Skin epidermis (tissue), 12 donors: ENCODE measurements at regions not wholly inside any gene's neighbourhood (a gene's known extent, or its start where the extent isn't known, plus 50 kb on each side); places are given as distances from the start of the nearest gene placed in this dataset.
"Not testable (repeated sequence)": the region's sequence is repeated elsewhere in the genome, so short reads cannot be mapped to it uniquely, and the experiment has no call there.

Experiments used
- H3K27ac ChIP-seq, 21 experiments: fragments of 200-600 bp; sonication (generic) in 11 of 21; one replicate each; pipeline ENCODE4 v1.5.0; 2020; ENCODE audit warnings: mild to moderate bottlenecking in 3 of 21, inconsistent platforms in 2 of 21, moderate library complexity in 2 of 21
- H3K4me3 ChIP-seq, 7 experiments: fragments of 200-600 bp; sonication (generic) in 2 of 7; one replicate each; pipeline ENCODE4 v1.5.0; 2020; ENCODE audit warnings: inconsistent platforms in 2 of 7, mild to moderate bottlenecking in 2 of 7, moderate library complexity in 1 of 7

DNA sequence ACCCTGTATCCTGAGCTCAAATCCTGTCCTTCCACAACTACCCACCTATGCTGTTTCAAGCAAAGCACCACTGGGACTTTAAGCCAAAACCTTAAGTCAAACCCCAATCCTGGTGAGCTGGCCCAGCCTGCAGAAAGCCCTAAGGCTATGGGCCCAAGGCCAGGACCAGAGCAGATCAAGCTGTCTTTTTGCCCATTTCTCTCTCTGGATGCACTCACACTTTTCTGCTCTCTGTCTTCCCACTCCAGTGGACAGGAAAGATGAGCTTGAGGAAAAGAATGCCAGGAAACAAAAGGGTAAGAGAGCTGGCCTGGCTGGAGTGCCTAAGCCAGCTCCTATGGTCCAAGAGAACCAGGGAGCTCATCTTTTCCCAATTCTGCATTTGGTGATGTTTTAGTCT lies 284.3 kb upstream of the ISX start:
- no peak overlapping the region for H3K27ac ChIP-seq
- no peak overlapping the region for H3K4me3 ChIP-seq

DNA sequence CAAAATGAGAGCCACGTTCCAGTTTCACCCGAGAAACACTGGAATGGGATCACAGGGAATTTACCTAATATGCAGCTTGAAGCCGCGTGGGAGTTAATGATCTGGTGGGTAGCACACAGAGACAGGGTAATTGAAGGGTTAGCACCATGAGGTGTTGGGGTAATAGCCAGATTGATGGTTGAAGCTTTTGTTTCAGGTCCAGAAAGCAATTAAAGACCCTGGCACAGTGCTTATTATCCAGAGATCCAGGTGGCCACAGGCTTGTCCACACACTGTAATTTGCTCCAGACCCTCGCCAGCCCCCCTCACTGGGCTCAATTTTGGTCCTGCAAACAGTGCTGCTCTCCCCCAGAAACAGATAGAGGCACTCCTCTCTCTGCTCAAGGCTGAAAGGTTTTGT lies 282.5 kb upstream of the ISX start:
- H3K4me3 ChIP-seq: no peak overlapping the region
- no peak overlapping the region for H3K27ac ChIP-seq

DNA sequence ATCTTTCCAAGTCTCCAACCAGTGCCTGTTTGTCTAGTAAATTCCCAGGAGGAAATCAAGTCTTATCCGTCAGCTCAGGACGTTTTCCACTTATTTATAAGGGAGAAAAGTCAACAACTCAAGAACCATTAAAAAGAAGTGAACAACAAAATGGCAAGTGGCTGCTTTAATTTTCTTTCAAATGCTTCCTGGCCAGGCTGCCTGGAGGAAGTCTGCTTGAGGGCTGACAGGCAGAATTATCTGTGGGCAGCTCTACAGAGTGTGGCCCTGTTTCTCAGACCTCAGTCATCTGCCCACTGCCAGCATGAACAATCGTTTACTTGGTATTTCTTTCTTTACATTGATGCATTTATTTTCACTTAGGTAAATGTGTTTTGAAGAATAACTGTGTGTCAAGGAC lies 281.9 kb upstream of the ISX start:
- H3K27ac ChIP-seq: no peak overlapping the region
- H3K4me3 ChIP-seq: no peak overlapping the region

DNA sequence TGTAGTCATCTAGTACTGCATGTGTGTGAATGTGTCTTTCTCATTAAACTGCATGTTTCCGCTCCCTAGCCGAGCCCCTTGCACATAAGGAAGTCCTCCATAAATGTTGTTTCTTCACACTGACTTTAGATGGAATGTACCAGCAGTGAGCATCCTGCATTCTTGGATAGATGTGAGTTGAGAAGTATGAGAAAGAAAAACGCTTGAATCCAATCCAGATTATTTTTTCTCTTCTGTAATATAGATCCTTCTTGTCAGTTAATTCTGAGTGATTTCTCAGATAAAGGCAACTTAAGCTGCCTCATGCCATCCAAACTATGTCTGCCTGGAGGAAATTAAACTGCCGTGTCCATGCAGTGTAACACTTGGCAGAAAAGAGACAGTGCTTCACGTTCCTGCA lies 268.1 kb upstream of the ISX start:
- no peak overlapping the region for H3K27ac ChIP-seq
- no peak overlapping the region for H3K4me3 ChIP-seq

DNA sequence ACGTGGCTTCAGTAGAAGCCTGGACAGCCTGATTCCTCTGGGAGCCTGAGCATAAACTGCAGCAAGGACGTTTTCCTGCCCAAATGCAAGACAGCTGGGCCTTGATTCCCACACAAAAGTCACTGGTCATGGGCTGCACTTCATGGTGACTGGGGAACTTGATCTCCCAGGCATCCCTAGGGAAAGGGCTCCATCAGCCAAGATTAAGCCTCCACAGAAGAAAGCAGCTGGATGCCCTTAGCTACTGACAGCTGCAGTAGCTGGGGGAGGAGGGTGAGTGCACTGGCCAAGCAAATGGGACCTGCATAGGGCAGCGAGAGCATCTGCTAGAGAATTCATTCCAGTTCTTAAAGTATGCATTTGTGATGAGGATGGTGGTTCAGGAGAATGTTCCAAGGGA lies 267.4 kb upstream of the ISX start:
- Histone ChIP-seq H3K4me3 (no peak overlapping the region), H3K27ac (no peak overlapping the region)

DNA sequence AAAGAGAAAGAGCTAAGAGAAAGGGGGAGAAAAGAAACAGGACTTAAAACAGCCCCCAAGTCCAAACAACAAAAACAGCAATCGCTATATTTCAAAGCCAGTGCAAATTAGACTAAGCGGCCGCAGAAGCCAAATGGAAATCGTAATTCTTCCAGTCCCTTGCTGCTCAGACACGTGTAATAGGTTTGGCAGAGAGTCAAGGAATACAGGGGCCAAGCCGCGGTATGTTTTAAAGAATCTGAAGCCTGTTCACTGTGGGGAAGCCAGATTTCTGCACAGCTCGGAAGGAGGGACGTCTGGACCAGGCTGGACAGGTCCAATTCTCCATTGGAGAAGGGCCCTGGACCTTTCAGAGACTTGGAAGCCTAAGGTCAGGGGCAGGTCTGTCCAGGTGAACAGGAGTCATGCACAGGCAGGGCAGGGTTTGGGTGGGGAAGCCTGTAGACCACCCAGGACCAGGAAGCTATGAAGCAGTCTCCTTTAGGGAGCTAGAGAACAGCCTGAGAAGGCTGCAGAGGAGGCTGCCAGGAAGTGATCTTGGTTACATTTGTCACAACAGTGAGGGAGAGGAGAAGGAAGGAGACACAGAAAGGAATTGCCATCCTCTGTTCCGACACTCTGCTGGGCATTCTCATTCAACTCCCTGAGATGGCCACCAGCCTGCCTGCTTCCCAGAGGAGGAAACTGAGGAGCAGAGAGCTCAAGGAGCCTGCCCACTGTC lies 265.5 kb upstream of the ISX start:
- no peak overlapping the region for H3K4me3 ChIP-seq

DNA sequence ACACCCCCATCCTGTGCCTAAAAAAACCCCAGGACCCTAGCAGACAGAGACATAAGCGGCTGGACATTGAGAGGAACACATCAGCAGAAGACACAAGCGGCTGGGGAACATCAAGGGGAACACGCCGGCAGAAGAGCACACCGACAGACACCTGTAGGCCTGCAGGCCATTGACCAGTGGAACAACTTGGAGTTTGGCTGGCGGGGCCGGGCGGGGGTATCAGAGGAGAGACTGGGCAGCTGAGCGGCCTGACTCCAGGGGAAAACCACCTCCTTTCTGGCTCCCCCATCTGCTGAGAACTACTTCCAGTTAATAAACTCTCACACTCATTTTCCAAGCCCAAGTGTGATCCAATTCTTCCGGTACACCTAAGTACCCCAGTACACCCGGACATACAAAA lies 264.7 kb upstream of the ISX start:
- Histone ChIP-seq H3K27ac (no peak overlapping the region), H3K4me3 (no peak overlapping the region)

More for the DNA sequence above, 265.5 kb upstream of the ISX start:
- no peak overlapping the region for H3K27ac ChIP-seq

DNA sequence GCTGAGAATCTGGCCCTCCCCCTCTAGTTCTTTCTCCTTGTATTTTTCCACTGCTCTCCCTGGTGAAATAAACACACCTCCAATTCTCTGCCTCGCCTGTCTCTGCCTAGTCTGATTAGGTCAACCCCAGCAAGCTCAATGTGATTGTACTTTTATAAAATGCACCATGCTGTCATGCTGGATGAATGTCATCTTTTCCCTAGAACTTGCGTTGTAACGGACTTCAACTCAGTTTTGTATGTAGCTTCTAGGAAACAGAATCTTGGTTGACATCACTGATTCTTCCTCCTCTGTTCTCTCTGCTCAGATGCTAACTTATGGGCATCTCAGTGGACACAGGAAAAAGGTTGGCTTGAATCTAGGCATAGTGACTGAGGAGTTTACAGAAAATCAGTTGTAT lies 261.9 kb upstream of the ISX start:
- Histone ChIP-seq H3K27ac (no peak overlapping the region), H3K4me3 (no peak overlapping the region)

DNA sequence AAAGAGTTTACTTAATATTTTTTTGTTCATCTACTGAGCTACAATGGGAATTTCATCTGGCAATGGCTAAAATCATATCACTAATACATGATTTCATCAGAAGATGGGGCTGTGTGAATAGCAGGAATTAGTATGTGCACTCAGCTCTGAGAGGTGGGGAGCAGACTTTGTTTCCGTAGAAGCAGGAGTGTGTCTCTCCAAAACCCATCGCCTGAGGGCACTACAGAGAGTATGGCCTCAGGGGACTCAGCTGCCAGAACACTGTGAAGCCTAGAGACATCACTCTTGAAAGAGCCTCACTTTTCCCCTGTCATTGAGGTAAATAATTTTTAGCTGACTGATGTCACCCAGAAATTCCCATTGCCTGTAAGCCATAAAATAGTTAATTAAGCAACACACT lies 261.4 kb upstream of the ISX start:
- no peak overlapping the region for H3K4me3 ChIP-seq
- H3K27ac ChIP-seq: no peak overlapping the region

DNA sequence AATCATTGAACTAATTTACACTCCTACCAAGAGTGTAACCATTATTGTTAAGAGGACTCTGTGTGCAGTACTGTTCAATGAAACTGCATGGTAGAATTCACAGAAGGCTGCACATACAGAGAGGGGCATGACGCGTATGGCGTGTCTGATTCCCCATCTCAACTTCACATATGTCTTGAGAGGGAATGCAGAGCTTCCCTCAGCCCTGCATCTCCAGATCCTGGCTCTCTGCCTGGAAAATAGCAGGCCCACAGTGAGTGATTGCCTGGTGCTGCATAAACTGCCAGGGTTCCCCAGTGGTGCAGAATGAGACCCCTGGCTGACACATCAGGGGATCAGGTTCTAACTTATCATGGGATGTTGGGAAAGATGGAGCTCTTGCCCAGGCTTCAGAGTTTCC lies 260.2 kb upstream of the ISX start:
- H3K4me3 ChIP-seq: no peak overlapping the region

DNA sequence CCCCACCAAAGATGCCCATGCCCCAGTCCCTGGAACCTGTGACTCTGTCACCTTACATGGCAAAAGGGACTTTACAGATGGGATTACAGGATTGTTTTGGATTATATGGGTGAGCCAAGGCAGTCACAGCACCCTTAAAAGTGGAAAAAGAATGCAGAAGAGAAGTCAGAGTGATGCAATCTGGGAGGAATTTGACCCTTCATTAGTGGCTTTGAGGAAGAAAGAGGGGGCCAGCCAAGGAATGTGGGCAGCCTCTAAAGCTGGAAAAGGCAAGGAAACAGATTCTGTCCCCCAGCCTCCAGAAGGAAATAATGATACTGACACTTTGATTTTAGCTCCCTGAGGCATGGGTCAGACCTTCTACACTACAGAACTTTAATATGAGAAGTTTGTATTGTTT lies 257.3 kb upstream of the ISX start:
- Histone ChIP-seq H3K27ac (no peak overlapping the region), H3K4me3 (no peak overlapping the region)

More for the DNA sequence above, 260.2 kb upstream of the ISX start:
- H3K27ac ChIP-seq: no peak overlapping the region

DNA sequence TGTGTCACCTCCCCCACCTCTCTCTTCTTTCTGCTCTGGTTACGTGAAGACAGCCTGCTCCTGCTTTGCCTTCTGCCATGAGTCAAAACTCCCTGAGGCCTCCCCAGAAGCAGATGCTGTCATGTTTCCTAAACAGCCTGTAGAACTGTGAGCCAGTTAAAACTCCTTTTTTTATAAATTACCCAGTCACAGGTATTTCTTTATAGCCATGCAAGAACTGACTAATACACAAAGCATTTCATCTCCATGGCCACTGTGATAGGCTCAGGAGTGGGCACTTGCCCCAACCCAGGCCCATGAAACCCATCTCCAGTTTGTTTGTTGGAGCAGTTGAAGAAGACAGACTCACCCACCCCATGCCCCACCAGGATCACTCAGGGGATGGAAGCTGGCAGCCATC lies 253.3 kb upstream of the ISX start:
- Histone ChIP-seq H3K27ac (no peak overlapping the region), H3K4me3 (no peak overlapping the region)

DNA sequence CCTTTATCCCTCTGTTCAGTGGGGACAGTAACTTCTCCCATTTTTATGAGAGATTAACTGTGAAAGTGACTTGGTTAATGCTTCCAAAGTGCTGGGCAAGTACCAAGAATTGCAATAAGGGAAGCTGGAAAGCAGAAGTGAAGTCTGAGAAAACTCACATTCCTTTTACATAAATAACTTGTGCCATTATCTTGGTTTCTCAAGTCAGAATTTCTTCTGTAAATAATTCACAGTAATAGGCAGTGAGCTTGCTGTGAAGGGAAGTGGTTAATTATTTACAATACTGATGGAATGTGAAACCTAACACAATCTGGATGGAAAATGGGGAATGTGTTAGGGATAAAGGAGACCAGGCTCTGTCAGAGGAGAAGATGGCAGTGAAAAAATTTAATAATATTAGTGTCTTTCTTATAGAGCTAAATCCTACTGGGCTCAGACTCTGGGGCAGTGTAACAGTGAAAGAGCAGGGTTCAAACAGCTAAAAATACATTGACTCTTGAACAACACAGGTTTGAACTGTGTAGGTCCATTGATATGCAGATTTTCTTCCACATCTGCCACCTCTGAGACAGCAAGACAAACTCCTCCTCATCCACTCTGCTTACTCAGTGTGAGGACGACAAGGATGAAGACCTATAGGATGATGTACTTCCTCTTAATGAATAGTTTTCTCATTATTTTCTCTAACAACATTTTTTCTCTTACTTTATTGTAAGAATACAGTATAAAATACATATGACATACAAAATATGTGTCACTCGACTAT lies 251.5 kb upstream of the ISX start:
- H3K4me3 ChIP-seq: no peak overlapping the region
- no peak overlapping the region for H3K27ac ChIP-seq

DNA sequence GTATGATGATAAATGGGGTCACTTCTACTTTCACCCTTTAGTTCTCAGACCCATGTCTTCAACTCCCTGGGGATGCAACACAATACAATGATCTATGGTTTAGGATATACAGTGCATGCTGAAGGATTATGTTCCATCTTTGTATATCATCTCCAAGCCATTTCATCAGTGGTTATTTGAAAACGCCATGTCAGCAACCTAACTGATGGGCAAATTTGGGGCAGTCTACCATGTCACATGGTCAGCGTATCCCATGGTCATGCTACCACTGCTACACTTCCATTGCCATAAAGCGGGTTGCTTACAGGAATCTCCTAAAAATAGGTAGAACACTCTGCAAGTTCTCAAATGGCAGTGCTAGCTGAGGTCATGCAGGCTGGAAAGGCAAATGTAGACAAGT lies 236.5 kb upstream of the ISX start:
- Histone ChIP-seq H3K4me3 (no peak overlapping the region), H3K27ac (no peak overlapping the region)

DNA sequence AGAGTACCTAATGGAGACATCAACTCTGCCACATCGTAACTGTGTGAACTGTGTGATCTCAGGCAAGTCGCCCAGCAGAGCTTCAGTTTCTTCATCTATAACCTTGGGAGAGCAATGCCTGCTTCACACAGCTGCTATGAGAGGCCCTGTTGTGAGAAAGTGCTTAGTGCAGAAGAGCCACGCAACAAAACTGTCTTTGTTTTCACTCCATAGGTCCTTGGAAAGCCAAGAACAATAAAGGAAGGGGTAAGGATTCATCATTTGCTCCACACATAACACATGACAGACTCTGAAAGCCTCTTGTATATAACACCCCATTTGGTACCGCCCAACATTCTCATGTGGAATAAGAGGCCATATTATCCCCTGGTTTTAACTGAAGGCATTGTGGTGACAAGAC lies 231.9 kb upstream of the ISX start:
- no peak overlapping the region for H3K4me3 ChIP-seq

DNA sequence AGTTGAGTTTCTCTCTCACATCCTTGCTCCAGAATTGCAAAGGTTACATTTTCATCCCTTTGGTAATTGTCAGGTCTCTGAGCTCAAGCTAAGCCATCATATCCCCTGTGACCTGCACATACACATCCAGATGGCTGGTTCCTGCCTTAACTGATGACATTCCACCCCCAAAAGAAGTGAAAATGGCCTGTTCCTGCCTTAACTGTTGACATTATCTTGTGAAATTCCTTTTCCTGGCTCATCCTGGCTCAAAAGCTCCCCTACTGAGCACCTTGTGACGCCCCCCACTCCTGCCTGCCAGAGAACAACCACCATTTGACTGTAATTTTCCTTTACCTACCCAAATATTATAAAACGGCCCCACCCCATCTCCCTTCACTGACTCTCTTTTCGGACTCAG lies 231.4 kb upstream of the ISX start:
- H3K4me3 ChIP-seq, H3K27ac ChIP-seq: not testable (repeated sequence)

More for the DNA sequence above, 231.9 kb upstream of the ISX start:
- no peak overlapping the region for H3K27ac ChIP-seq

DNA sequence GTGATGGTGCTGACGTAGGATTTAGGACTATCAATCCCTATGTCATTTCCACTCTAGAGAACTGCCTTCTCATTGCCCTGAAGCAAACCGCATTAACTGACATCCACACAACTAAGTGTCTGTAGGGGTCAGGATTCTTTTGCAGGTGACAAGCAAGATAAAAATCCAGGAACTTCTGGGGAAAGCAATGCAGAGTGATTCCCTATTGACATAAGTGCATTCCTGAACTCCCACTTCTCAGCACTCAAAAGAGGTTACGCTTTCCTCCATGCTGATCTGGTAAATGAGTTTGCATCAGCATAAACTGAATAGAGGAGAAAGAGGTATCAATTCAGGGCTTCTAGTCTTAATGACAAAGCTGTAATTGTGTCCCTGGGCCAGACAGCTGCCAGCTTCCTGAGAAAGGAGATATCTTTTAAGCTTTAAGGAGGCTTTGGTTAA lies 224.6 kb upstream of the ISX start:
- no peak overlapping the region for H3K4me3 ChIP-seq
- H3K27ac ChIP-seq: peak overlapping the region in 2 of 21 experiments; percentile 42 to 47

DNA sequence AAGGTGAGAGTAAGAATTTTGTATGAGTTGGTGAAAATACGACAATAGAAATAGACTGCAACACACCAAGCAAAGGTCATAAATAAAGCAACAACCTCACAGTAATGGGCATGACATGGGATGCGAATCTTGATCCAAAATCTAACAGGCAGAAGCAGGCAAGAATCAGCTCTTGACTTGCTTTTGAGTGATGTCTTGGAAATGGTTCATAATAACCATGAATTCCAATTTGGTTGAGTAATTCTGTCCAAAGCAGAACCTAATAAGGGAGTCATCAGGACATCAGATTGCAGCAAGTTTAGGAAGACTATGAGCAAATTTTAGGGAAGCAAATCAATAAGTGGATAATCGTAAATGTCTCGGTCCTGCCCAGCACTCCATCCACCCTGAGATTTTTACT lies 224.0 kb upstream of the ISX start:
- Histone ChIP-seq H3K27ac (peak overlapping the region in 2 of 21 experiments; percentile 42 to 47), H3K4me3 (no peak overlapping the region)

DNA sequence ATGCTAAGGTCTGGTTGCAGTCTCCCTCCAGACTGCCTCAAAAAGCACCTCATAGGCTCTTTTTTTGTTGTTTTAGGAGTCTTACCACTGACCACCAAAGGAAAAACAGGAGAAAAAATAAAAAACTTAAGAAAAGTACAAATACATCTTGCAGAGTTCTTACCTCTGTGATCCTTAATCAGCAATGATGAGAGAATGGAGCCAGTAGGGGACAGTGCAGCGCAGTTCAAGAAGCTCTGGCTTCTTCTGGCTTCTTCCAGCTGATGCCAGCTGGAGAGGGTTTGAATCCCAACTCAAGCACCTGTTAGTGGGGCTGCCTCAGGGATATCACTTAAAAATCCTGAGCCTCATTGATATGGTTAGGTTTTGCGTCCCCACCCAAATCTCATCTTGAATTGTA lies 223.3 kb upstream of the ISX start:
- H3K4me3 ChIP-seq: no peak overlapping the region

DNA sequence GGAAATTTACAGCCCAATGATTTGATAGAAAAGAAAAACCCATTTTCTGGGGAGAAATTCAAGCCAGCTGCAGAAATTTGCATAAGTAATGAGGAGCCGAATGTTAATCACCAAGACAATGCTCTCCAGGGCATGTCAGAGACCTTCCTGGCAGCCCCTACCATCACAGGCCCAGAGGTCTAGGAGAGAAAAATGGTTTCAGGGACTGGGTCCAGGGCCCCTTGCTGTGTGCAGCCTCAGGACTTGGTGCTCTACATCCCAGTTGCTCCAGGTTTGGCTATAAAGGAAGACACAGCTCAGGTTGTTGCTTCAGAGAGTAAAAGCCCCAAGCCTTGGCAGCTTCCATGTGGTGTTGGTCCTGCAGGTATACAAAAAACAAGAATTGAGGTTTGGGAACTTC lies 222.2 kb upstream of the ISX start:
- not testable (repeated sequence) for H3K27ac ChIP-seq

More for the DNA sequence above, 223.3 kb upstream of the ISX start:
- H3K27ac ChIP-seq: no peak overlapping the region

DNA sequence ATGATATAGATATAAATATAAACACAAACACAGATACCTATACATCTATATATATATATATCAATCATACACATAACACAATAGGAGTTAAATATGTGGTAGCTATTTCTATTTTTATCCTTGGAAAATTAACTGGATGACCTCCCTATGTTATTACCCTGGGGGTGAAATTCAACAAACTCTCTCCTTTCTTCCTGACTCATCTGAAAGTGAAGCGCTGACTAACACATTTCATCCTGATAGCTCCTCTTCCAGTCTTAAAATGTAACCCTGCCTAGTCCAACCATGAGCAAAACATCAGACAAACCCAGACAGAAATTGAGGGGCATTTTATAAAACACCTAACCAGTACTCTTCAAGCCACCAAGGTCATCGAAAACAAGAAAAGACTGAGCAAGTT lies 220.6 kb upstream of the ISX start:
- Histone ChIP-seq H3K27ac (no peak overlapping the region), H3K4me3 (no peak overlapping the region)

More for the DNA sequence above, 222.2 kb upstream of the ISX start:
- H3K4me3 ChIP-seq: not testable (repeated sequence)
